ENCODE measurements at regions not wholly inside any gene's neighbourhood (a gene's known extent, or its start where the extent isn't known, plus 50 kb on each side); places are given as distances from the start of the nearest gene placed in this dataset.

DNA sequence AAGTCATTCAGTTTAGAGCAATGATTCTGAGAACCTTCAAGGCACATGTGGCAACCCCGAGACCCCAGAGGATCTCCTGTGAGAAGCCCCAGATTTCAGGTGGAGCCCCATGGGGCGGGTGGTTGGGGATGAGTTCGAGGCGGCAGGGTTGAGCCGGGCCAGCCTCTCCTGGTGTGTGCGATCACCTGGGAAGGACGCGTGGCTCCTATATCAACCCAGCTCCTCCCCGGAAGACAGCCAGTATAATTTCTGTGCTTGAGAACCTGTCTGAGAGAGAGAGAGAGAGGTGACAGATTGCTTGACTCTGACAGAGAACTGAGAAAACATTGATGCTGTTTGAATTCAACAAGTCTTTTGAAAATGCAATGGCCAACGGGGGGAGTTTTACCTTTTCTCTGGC lies 89.0 kb downstream of the TEX29 start:
- peaks cover 0 to 73% (median 0%) of the 10 kb centered on the region in 4 donors for H3K27me3 ChIP-seq
- intact Hi-C loops (cut with DNase I) = no loop called here
- no peak for DNase-seq
- H3K36me3 ChIP-seq = no peaks in the 10 kb centered on the region
- H3K9me3 ChIP-seq = no peaks in the 10 kb centered on the region
- H3K4me1 ChIP-seq = no peaks in the 10 kb centered on the region
- no peak overlapping the region for H3K4me3 ChIP-seq
- 57 to 78% methylated on average over 5 to 9 of the region's 10 CpGs for WGBS, 2 donors
- H3K27ac ChIP-seq = no peak overlapping the region
- TF ChIP-seq CTCF (IDR thresholded peaks at IDR 0.05) = no peak
- TF ChIP-seq POLR2A (IDR thresholded peaks at IDR 0.05) = no peak

DNA sequence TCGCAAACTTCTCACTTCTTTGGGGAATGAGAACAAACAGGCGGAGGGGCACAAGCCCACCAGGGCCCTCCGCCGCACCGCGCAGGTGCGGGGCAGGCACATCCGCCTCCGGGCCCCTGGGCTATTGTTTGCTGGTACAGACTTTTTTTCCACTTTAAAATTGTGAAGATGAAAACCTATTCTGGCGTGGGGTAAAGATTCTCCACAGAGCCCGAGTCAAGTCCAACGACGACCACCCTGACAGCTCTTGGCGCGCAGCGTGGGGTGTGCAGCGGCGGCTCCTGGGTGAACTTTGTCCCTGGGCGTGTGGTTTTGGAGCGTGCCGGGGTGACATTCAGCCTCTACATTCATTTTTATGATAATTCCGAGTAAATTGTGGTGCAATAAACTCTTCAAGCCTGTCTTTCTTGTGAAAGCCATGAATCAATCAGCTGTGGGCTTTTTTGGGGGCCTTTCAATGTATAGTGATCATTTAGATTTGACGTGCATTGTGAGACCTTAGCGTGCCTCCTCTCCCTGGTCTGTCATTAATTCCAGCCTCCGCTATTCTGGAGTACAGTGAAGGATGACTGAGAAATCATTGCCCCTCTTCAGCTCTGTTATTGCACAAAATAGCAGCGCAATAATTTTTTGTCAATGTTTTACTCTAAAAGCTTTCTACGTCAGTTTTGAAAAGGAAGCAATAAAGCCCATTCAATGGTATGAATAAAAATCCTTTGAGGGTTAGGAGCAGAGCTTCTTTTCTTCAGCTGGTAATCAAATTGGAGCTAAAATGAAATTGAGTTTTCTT lies 90.0 kb downstream of the TEX29 start:
- intact Hi-C loops (cut with DNase I) = no loop called here
- no peak overlapping the region for H3K4me3 ChIP-seq
- no peaks in the 10 kb centered on the region for H3K4me1 ChIP-seq
- DNase-seq = no peak
- H3K9me3 ChIP-seq = no peaks in the 10 kb centered on the region
- 74 to 89% methylated on average over 26 to 27 of the region's 27 CpGs for WGBS, 2 donors
- TF ChIP-seq POLR2A (IDR thresholded peaks at IDR 0.05) = no peak
- no peak for TF ChIP-seq CTCF (IDR thresholded peaks at IDR 0.05)
- no peak overlapping the region for H3K27ac ChIP-seq
- peaks cover 0 to 65% (median 0%) of the 10 kb centered on the region in 4 donors for H3K27me3 ChIP-seq
- H3K36me3 ChIP-seq = no peaks in the 10 kb centered on the region

DNA sequence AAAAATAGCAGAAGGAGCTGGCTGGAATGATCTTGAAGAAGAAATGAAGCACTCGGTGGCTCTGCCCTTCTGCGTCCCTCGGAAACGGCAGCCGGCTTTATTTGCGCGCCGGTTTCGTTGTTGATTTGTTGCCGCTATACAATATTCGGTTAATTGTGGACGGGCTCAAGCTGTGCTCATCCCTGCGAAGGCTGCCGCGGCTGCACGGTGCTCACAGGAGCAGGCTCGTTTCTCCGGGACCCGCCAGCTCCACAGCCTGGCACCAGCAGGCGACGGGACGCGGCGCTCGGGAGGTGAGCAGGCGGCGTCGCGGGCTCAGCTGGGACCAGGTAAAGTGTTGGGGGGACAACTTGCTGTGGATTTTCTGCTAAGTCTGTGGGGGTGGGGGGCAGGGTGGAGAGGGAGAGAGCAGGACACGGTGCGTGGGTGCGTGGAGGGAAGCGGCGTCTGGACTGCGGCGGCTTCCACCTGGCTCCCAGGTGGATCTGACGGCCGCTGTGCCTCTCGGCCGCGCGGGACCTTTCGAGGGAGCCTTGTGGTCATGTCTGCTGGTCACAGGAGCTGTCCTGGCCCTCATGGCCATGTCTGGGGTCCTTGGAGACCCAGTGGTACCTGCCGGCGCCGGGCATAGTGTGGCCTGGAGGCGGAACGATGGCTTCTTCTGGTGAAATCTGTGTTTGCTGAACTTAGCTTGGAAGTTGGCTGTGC lies 90.9 kb downstream of the TEX29 start:
- DNase-seq = no peak
- Histone ChIP-seq H3K4me1 (no peaks in the 10 kb centered on the region), H3K4me3 (no peak overlapping the region), H3K9me3 (no peaks in the 10 kb centered on the region), H3K36me3 (no peaks in the 10 kb centered on the region), H3K27me3 (peaks cover 0 to 61% (median 0%) of the 10 kb centered on the region in 4 donors), H3K27ac (no peak overlapping the region)
- WGBS, 2 donors = 24 to 74% methylated on average over 28 to 30 of the region's 48 CpGs
- TF ChIP-seq POLR2A (IDR thresholded peaks at IDR 0.05) = no peak
- TF ChIP-seq CTCF (IDR thresholded peaks at IDR 0.05) = no peak
- intact Hi-C loops (cut with DNase I) = no loop called here

- H3K27me3 ChIP-seq = peaks cover 0 to 67% (median 0%) of the 10 kb centered on the region in 4 donors
- H3K27ac ChIP-seq = no peak overlapping the region
- H3K4me1 ChIP-seq = no peaks in the 10 kb centered on the region
- DNase-seq = no peak
- H3K9me3 ChIP-seq = no peaks in the 10 kb centered on the region
- 64 to 67% methylated on average over 13 to 15 of the region's 15 CpGs for WGBS, 2 donors
- intact Hi-C loops (cut with DNase I) = no loop called here
- no peak for TF ChIP-seq POLR2A (IDR thresholded peaks at IDR 0.05)
- no peak for TF ChIP-seq CTCF (IDR thresholded peaks at IDR 0.05)
- H3K36me3 ChIP-seq = no peaks in the 10 kb centered on the region
- H3K4me3 ChIP-seq = no peak overlapping the region
Observed at GRCh38 chr13:111411919-111412650, 91.6 kb downstream of the TEX29 start.
